HepG2 (cell line): ENCODE measurements at regions not wholly inside any gene's neighbourhood (a gene's known extent, or its start where the extent isn't known, plus 50 kb on each side); places are given as distances from the start of the nearest gene placed in this dataset.
A peak's percentile ranks its signal among the peaks of the same experiment; 100 is the strongest.

Experiments
- CREB1 ChIP-seq, 2 experiments: fragments of 450-650 bp in 1 of 2; IDR thresholded peaks; 2 replicates each; pipeline ENCODE4 v1.6.1; 2016 to 2017; ENCODE audit warnings: control low read depth in 1 of 2, mild to moderate bottlenecking in 1 of 2, missing compliant biosample characterization in 1 of 2, missing genetic modification characterization in 1 of 2
- DDIT3 ChIP-seq: sonication (generic); formaldehyde crosslinking; IDR thresholded peaks from 2 replicates; pipeline ENCODE4 v1.4.0; 2020; ENCODE audit warnings: mild to moderate bottlenecking, missing genetic modification reagents
- GATA4 ChIP-seq: sonication (generic); IDR thresholded peaks from 2 replicates; pipeline ENCODE4 v1.6.1; 2016; ENCODE audit warnings: antibody characterized with exemption, low read depth, borderline replicate concordance
- HES4 ChIP-seq: sonication (generic); formaldehyde crosslinking; IDR thresholded peaks from 2 replicates; pipeline ENCODE4 v1.9.0; 2021; ENCODE audit warnings: mild to moderate bottlenecking, missing genetic modification reagents, borderline replicate concordance
- HOXA5 ChIP-seq: sonication (generic); formaldehyde crosslinking; IDR thresholded peaks from 2 replicates; pipeline ENCODE4 v1.4.0; 2020; ENCODE audit warnings: missing genetic modification reagents
- IKZF1 ChIP-seq: fragments of 450-650 bp; IDR thresholded peaks from 2 replicates; pipeline ENCODE4 v1.7.1; 2016
- MAFG ChIP-seq: sonication (generic); formaldehyde crosslinking; IDR thresholded peaks from 2 replicates; pipeline ENCODE4 v1.5.1; 2020; ENCODE audit warnings: mild to moderate bottlenecking, missing genetic modification reagents
- NFE2 ChIP-seq: sonication (generic); formaldehyde crosslinking; IDR thresholded peaks from 2 replicates; pipeline ENCODE4 v1.4.0; 2020; ENCODE audit warnings: missing genetic modification reagents
- PHB2 ChIP-seq: fragments of 450-650 bp; IDR thresholded peaks from 2 replicates; pipeline ENCODE4 v1.6.1; 2018; ENCODE audit not compliant: partially characterized antibody
- SNAI1 ChIP-seq: sonication (generic); formaldehyde crosslinking; IDR thresholded peaks from 2 replicates; pipeline ENCODE4 v1.5.0; 2020; ENCODE audit warnings: mild to moderate bottlenecking, missing genetic modification reagents, borderline replicate concordance
- SNRNP70 ChIP-seq: fragments of 200-400 bp; formaldehyde crosslinking; IDR thresholded peaks from 2 replicates; pipeline ENCODE4 v1.6.1; 2017; ENCODE audit warnings: mild to moderate bottlenecking, low read depth, low read length, moderate library complexity
- TFAP4 ChIP-seq: sonication (generic); IDR thresholded peaks from 2 replicates; pipeline ENCODE4 v1.6.1; 2016; ENCODE audit warnings: low read depth, borderline replicate concordance
- ZBTB25 ChIP-seq: IDR thresholded peaks from 2 replicates; pipeline ENCODE4 v1.6.1; 2018; ENCODE audit warnings: missing genetic modification reagents
- ZMYM3 ChIP-seq: sonication (generic); formaldehyde crosslinking; IDR thresholded peaks from 2 replicates; pipeline ENCODE4 v1.5.1; 2020; ENCODE audit warnings: mild to moderate bottlenecking, missing genetic modification reagents
- ZNF646 ChIP-seq: sonication (generic); formaldehyde crosslinking; IDR thresholded peaks from 2 replicates; pipeline ENCODE4 v1.9.0; 2021; ENCODE audit warnings: mild to moderate bottlenecking, missing genetic modification reagents
- ZNF883 ChIP-seq: sonication (generic); formaldehyde crosslinking; IDR thresholded peaks from 2 replicates; pipeline ENCODE4 v1.5.1; 2020; ENCODE audit warnings: mild to moderate bottlenecking, missing genetic modification reagents; ENCODE audit errors: not compliant biosample characterization
- ZSCAN12 ChIP-seq: sonication (generic); formaldehyde crosslinking; IDR thresholded peaks from 2 replicates; pipeline ENCODE4 v1.9.0; 2021; ENCODE audit warnings: mild to moderate bottlenecking, missing genetic modification reagents
- ZSCAN31 ChIP-seq: sonication (generic); formaldehyde crosslinking; IDR thresholded peaks from 2 replicates; pipeline ENCODE4 v1.5.0; 2020; ENCODE audit warnings: low read depth, mild to moderate bottlenecking, missing genetic modification reagents
- TF ChIP-seq, protein P1 (sequence below): sonication (generic); formaldehyde crosslinking; IDR thresholded peaks from 2 replicates; pipeline ENCODE4 v1.5.0; 2020; ENCODE audit warnings: missing genetic modification reagents

DNA sequence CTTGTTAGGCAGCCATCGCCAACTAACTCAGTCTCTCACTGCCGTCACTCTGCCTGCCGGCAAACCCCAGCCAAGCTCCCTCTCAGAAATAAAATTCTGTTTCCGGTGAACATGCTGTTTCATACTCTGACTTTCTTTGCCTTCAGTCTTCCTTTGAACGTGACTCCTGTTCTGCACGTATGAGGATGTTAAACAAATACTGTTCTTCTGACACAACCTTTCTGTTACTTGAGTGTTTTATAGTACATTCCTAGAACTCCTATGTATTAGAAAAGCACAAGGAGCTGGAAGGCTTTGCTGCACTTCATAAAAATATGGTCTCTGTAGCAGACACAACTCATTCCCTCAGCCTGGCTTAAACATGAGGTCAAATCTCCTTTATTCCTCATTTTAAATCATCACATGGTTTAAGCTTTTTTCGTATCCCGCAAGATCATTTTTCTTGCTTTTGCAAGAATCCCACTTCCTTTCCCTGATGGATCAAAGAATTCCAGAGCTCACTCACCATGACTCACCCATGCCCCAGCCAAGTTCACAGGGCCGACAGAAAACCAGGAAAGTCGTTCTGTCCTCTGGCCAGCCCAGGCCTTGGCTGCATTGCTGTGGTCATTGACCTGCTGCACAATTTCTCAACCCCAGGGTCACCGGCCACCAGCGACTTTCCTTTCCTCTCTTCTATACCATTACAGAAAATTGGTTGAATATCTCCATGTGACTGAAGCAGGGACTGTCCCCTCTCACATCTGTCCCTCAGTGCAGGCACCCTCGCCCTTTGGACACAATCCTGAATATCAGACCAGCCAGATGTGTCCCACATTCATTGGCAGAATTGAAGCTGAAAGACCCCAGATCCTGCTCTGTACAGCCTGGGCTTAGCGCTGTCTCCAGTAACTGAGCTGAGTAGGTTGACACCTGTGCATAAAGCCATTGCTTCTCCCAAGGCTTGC is 183.1 kb upstream of the ARL4C start (continued):
- no peak; the same call in 1 of the 2 replicates for TF ChIP-seq ZNF646 (CRISPR knock-in tag)
- no peak for TF ChIP-seq DDIT3
- no peak for TF ChIP-seq HES4 (CRISPR knock-in tag)
- no peak for TF ChIP-seq SNAI1 (CRISPR knock-in tag)
- TF ChIP-seq CREB1 (IDR thresholded peaks at IDR 0.05), result 0 out of 2 replicates have a peak, but pooled peaks have one; percentile 24
- peak; percentile 71 for TF ChIP-seq CREB1 (CRISPR knock-in tag; IDR thresholded peaks at IDR 0.05)
- peak; percentile 97 for TF ChIP-seq ZSCAN31 (CRISPR knock-in tag)
- TF ChIP-seq HOXA5 (CRISPR knock-in tag), result no peak; the same call in 1 of the 2 replicates
- TF ChIP-seq SNRNP70, result no peak
- TF ChIP-seq PHB2, result no peak
- peak; percentile 83; the same call in 1 of the 2 replicates for TF ChIP-seq GATA4
- peak; percentile 93 for TF ChIP-seq ZMYM3
- no peak for TF ChIP-seq IKZF1
- TF ChIP-seq ZNF883 (CRISPR knock-in tag), result peak; percentile 16
- no peak for TF ChIP-seq MAFG (CRISPR knock-in tag)
- TF ChIP-seq, protein P1, sequence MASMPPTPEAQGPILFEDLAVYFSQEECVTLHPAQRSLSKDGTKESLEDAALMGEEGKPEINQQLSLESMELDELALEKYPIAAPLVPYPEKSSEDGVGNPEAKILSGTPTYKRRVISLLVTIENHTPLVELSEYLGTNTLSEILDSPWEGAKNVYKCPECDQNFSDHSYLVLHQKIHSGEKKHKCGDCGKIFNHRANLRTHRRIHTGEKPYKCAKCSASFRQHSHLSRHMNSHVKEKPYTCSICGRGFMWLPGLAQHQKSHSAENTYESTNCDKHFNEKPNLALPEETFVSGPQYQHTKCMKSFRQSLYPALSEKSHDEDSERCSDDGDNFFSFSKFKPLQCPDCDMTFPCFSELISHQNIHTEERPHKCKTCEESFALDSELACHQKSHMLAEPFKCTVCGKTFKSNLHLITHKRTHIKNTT (CRISPR knock-in tag), result no peak
- peak; percentile 78; the same call in 1 of the 2 replicates for TF ChIP-seq ZBTB25 (CRISPR knock-in tag)
- TF ChIP-seq TFAP4, result peak; percentile 70
- no peak for TF ChIP-seq NFE2 (CRISPR knock-in tag)
- no peak for TF ChIP-seq ZSCAN12 (CRISPR knock-in tag)
